GM12878 (cell line): ENCODE measurements at regions not wholly inside any gene's neighbourhood (a gene's known extent, or its start where the extent isn't known, plus 50 kb on each side); places are given as distances from the start of the nearest gene placed in this dataset.

Source experiments
- ATAC-seq: fragments of 200-7000 bp; cut with Tn5 transposase; 3 replicates; pipeline ENCODE4 v1.9.1; 2020; ENCODE audit warnings: mild to moderate bottlenecking, moderate library complexity
- BruUV-seq: library from RNA; stranded (reverse); fragments of 400-500 nt; replicated peaks from 2 replicates; lab custom pipeline; 2021; lab: Mats Ljungman, UMichigan
- CTCF ChIA-PET: fragments of 300-600 bp; sonication (Branson Sonifier 250); formaldehyde crosslinking; extraction: SDS; loops from one replicate; lab custom pipeline; 2021; ENCODE audit warnings: inconsistent platforms; lab: Yijun Ruan, JAX
- POLR2A ChIA-PET: fragments of 350-600 bp; formaldehyde crosslinking; extraction: SDS; loops from one replicate; lab custom pipeline; 2021; ENCODE audit warnings: inconsistent platforms; lab: Charles Lee
- RAD21 ChIA-PET: fragments of 300-600 bp; sonication (Branson Sonifier 250); formaldehyde crosslinking; loops from one replicate; lab custom pipeline; 2023; ENCODE audit warnings: antibody characterized with exemption; ENCODE audit not compliant: unreplicated experiment; lab: Charles Lee
- SMC1A ChIA-PET: fragments of 300-600 bp; sonication (Branson Sonifier 250); formaldehyde crosslinking; loops from one replicate; lab custom pipeline; 2023; ENCODE audit not compliant: unreplicated experiment, uncharacterized antibody; lab: Charles Lee
- DNase-seq: peaks from one replicate; pipeline ENCODE4 v3.0.0-alpha.2; 2011; ENCODE audit warnings: low read depth, low spot score
- FAIRE-seq: peaks from 3 replicates; lab custom pipeline; 2011; peaks lifted over from hg19 to GRCh38; lab: Jason Lieb, UNC
- H2AFZ ChIP-seq: 2 replicates; pipeline ENCODE4 v1.6.0; 2011; ENCODE audit warnings: low read depth, low read length, control low read depth; ENCODE audit not compliant: control insufficient read depth
- H3K27ac ChIP-seq: 2 replicates; pipeline ENCODE4 v1.5.1; 2011; ENCODE audit warnings: control low read depth; ENCODE audit not compliant: control insufficient read depth, insufficient read depth
- H3K27me3 ChIP-seq, 2 experiments: replicated peaks in 1 of 2; 2 replicates each; pipeline versions ENCODE4 v1.6.0 to v1.6.1; 2011; ENCODE audit warnings: low read length in 1 of 2; ENCODE audit not compliant: control insufficient read depth in 2 of 2, insufficient read depth in 2 of 2
- H3K36me3 ChIP-seq, 2 experiments: 2 replicates each; pipeline ENCODE4 v1.5.1; 2011; ENCODE audit warnings: low read length in 1 of 2; ENCODE audit not compliant: control insufficient read depth in 2 of 2, insufficient read depth in 2 of 2
- H3K4me1 ChIP-seq: 2 replicates; pipeline ENCODE4 v1.6.1; 2011; ENCODE audit warnings: mild to moderate bottlenecking, low read length, moderate library complexity, mixed read lengths; ENCODE audit not compliant: control insufficient read depth, insufficient read depth
- H3K4me2 ChIP-seq: 2 replicates; pipeline ENCODE4 v1.6.0; 2011; ENCODE audit warnings: control low read depth; ENCODE audit not compliant: control insufficient read depth, insufficient read depth
- H3K4me3 ChIP-seq: fragments of 200-600 bp; sonication (generic); 2 replicates; pipeline ENCODE4 v1.5.1; 2016
- H3K79me2 ChIP-seq: 2 replicates; pipeline ENCODE4 v1.6.0; 2011; ENCODE audit warnings: low read length; ENCODE audit not compliant: control insufficient read depth, insufficient read depth
- H3K9ac ChIP-seq: 2 replicates; pipeline ENCODE4 v1.8.0; 2011; ENCODE audit warnings: low read length, control low read depth, mixed read lengths; ENCODE audit not compliant: control insufficient read depth, insufficient read depth
- H3K9me3 ChIP-seq: replicated peaks from 3 replicates; pipeline ENCODE4 v1.5.1; 2011; ENCODE audit warnings: mild to moderate bottlenecking, low read length; ENCODE audit not compliant: control insufficient read depth, insufficient read depth
- H4K20me1 ChIP-seq: 2 replicates; pipeline ENCODE4 v1.6.0; 2011; ENCODE audit not compliant: control insufficient read depth, insufficient read depth
- ATF3 ChIP-seq: IDR thresholded peaks from 2 replicates; pipeline ENCODE4 v1.6.1; 2011; ENCODE audit warnings: low read depth, mild to moderate bottlenecking, low read length, moderate library complexity, borderline replicate concordance; ENCODE audit errors: extremely low read depth
- ATF7 ChIP-seq: fragments of 450-650 bp; IDR thresholded peaks from 2 replicates; pipeline ENCODE4 v1.6.1; 2016; ENCODE audit warnings: low read depth, mild to moderate bottlenecking
- CBX3 ChIP-seq: fragments of 200-600 bp; sonication (generic); IDR thresholded peaks from 2 replicates; pipeline ENCODE4 v1.6.1; 2016; ENCODE audit warnings: low read depth, borderline replicate concordance
- CHD4 ChIP-seq: fragments of 200-600 bp; sonication (generic); IDR thresholded peaks from 2 replicates; pipeline ENCODE4 v1.6.1; 2016; ENCODE audit warnings: mild to moderate bottlenecking
- CREB1 ChIP-seq: IDR thresholded peaks from 2 replicates; pipeline ENCODE4 v1.6.1; 2012; ENCODE audit warnings: low read depth, mild to moderate bottlenecking, inconsistent platforms
- E2F4 ChIP-seq: IDR thresholded peaks from 2 replicates; pipeline ENCODE4 v1.6.1; 2012; ENCODE audit warnings: low read depth, low read length, improper control_type of control experiment
- FOS ChIP-seq: IDR thresholded peaks from 3 replicates; pipeline ENCODE4 v1.6.1; 2011; ENCODE audit warnings: borderline replicate concordance; ENCODE audit not compliant: insufficient read length; ENCODE audit errors: extremely low read depth
- FOXM1 ChIP-seq: IDR thresholded peaks from 2 replicates; pipeline ENCODE4 v1.6.1; 2012; ENCODE audit warnings: low read depth, mild to moderate bottlenecking, inconsistent platforms, low read length, moderate library complexity
- KAT2A ChIP-seq: conservative IDR thresholded peaks from 2 replicates; pipeline ENCODE4 v1.6.1; 2011; ENCODE audit warnings: low read depth, low read length; ENCODE audit not compliant: control insufficient read depth
- LARP7 ChIP-seq: fragments of 450-650 bp; IDR thresholded peaks from 2 replicates; pipeline ENCODE4 v1.6.1; 2017; ENCODE audit warnings: mild to moderate bottlenecking
- MEF2B ChIP-seq: fragments of 450-650 bp; IDR thresholded peaks from 2 replicates; pipeline ENCODE4 v1.6.1; 2018; ENCODE audit warnings: mild to moderate bottlenecking, moderate library complexity; ENCODE audit not compliant: partially characterized antibody, poor library complexity, severe bottlenecking
- NFXL1 ChIP-seq: fragments of 450-650 bp; IDR thresholded peaks from 2 replicates; pipeline ENCODE4 v1.6.1; 2017; ENCODE audit warnings: antibody characterized with exemption, mild to moderate bottlenecking, borderline replicate concordance
- NR2C1 ChIP-seq: fragments of 450-650 bp; IDR thresholded peaks from 2 replicates; pipeline ENCODE4 v1.6.1; 2017; ENCODE audit warnings: antibody characterized with exemption, mild to moderate bottlenecking, moderate library complexity
- PAX5 ChIP-seq: IDR thresholded peaks from 2 replicates; pipeline ENCODE4 v1.6.1; 2011; ENCODE audit warnings: low read depth, low read length, borderline replicate concordance
- PAX8 ChIP-seq: fragments of 450-650 bp; IDR thresholded peaks from 2 replicates; pipeline ENCODE4 v1.6.1; 2017; ENCODE audit warnings: mild to moderate bottlenecking, moderate library complexity
- RAD21 ChIP-seq: IDR thresholded peaks from 2 replicates; pipeline ENCODE4 v1.6.1; 2011; ENCODE audit warnings: mild to moderate bottlenecking, low read depth, low read length, moderate library complexity; ENCODE audit not compliant: insufficient read depth
- SMAD5 ChIP-seq: IDR thresholded peaks from 2 replicates; pipeline ENCODE4 v1.6.1; 2016; ENCODE audit warnings: antibody characterized with exemption, low read depth
- USF1 ChIP-seq: IDR thresholded peaks from 2 replicates; pipeline ENCODE4 v1.6.1; 2011; ENCODE audit warnings: borderline replicate concordance, low read depth, mild to moderate bottlenecking, moderate library complexity, mixed read lengths, low read length; ENCODE audit not compliant: insufficient read depth; ENCODE audit errors: extremely low read length
- ZBED1 ChIP-seq: IDR thresholded peaks from 2 replicates; pipeline ENCODE4 v1.6.1; 2016; ENCODE audit warnings: borderline replicate concordance
- ZNF274 ChIP-seq: IDR thresholded peaks from one replicate; pipeline ENCODE4 v1.8.0; 2011; ENCODE audit not compliant: insufficient read length, insufficient read depth
- WGBS: methylation state at CpG from one replicate; pipeline ENCODE4 v1.1.6; 2016; ENCODE audit warnings: low lambda C conversion rate; ENCODE audit not compliant: insufficient replicate concordance, insufficient coverage; ENCODE audit errors: missing lambda C conversion rate; 5-methylcytosine and 5-hydroxymethylcytosine counted together
- in situ Hi-C: fragments of 300-500 bp; cut with MboI; formaldehyde crosslinking; loops from 9 replicates; pipeline ENCODE4 v1.14.3; 2018; ENCODE audit warnings: mixed read lengths
- intact Hi-C: fragments of 100-400 bp; cut with micrococcal nuclease; formaldehyde crosslinking; loops from one replicate; pipeline ENCODE4 v1.14.2; 2022; ENCODE audit not compliant: unreplicated experiment

- FAIRE-seq (no peak), DNase-seq (no peak), ATAC-seq (no peak)
- RAD21 ChIA-PET, result interaction anchor here (0.6 to 0.9 kb wide), 2 partner anchors 20 to 25 kb away, joined by 3 read pairs; no protein-coding TSS in a partner anchor
- Histone ChIP-seq H3K27ac (no peak overlapping the region), H3K27me3 (no peaks in the 10 kb centered on the region), H3K9me3 (no peaks in the 10 kb centered on the region; the same call in 2 of the 3 replicates), H3K9ac (no peak overlapping the region), H3K4me3 (no peak overlapping the region), H2AFZ (no peak overlapping the region), H3K4me2 (no peak overlapping the region), H4K20me1 (no peaks in the 10 kb centered on the region), H3K79me2 (no peaks in the 10 kb centered on the region), H3K36me3 (no peaks in the 10 kb centered on the region), H3K4me1 (no peaks in the 10 kb centered on the region; the same call in 1 of the 2 replicates)
- SMC1A ChIA-PET, result interaction anchor here (5.6 kb wide), 1 partner anchor 23 kb away, joined by 51 read pairs; no protein-coding TSS in a partner anchor
- in situ Hi-C loops (no loop called here), intact Hi-C loops (no loop called here)
- WGBS, result 48% methylated on average over 2 of the region's 2 CpGs
- TF ChIP-seq E2F4 (no peak), ZNF274 (no peak), LARP7 (no peak), CHD4 (no peak), NFXL1 (no peak), ZBED1 (no peak), KAT2A (no peak), CBX3 (no peak), NR2C1 (no peak), MEF2B (no peak), FOS (no peak), USF1 (no peak), FOXM1 (no peak), PAX5 (no peak), PAX8 (no peak), ATF7 (no peak), CREB1 (no peak), ATF3 (no peak), RAD21 (no peak), SMAD5 (no peak)
- no TSS peak for BruUV-seq
- POLR2A ChIA-PET, result no interaction called here
- CTCF ChIA-PET, result interaction anchor here (1.1 to 3.0 kb wide), 2 partner anchors 24 to 44 kb away, joined by 3 to 21 read pairs; no protein-coding TSS in a partner anchor
Measured at GRCh38 chrX:39830414-39830813, 267.3 kb downstream of the BCOR start.
